Stimulated activated CD8-positive, alpha-beta memory T cell treated with anti-CD3 and anti-CD28 coated beads, Interleukin-15, amount 100 ng/mL, for 48 hours (primary cell): ENCODE measurements at regions not wholly inside any gene's neighbourhood (a gene's known extent, or its start where the extent isn't known, plus 50 kb on each side); places are given as distances from the start of the nearest gene placed in this dataset.

Source experiments
- DNase-seq, 2 donors: peaks; one replicate each; pipeline ENCODE4 v3.0.0-alpha.2; 2020; ENCODE audit warnings: low read depth in 2 of 2

DNA sequence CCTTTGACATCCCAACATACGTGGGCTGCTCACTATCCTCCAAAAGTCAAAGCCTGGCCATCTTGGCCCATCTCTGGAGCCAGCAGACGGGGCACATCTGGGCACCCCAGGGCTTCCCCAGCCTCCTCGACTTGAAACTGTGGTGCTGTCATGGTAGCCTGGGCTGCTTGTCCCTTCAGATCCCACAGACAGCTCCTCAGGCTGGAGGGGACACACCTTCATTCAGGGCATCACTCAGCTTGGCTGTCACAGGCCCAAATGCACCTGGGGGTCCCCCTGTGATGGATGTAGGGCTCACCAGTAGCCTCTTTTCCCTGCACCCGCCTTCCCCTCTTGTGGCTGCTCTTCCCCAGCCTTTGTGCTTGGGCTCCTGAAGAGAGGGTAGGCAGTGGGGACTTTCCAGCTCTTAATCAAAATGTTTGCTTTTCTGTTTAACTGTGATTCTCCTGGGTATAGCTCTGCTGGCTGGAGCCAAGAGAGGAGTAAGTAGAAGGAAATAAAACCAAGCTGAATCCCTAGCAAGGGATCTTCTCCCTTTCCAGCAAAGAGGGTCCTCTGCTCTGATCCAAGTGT lies 92.3 kb downstream of the GYPC start:
- no peak for DNase-seq

DNA sequence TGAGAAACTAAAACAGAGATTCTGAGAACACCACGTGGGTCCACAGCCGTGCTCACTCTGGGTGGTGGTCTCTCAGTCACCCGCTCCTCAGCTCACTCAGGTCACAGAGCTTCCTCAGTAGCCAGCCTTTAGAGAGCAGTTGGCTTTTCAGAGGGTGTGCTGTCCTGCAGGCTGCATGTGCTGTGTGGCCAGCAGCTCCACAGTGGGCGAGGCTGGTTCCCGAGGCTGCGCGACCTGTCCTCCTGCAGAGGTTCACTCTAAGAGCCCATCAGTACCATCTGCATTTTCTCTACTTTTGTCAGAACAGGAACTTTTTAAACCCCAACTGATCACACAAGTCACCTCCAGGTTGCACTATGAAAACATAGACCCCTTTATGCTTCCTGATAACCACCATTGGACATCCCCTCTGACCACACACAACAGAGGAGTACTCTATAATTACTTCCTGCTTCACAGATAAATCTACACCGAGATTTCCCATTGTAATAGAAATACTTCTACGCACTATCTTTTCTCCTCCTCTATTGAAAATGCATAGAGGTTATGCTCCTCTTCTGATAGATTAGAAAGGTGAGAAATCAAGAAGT lies 93.1 kb downstream of the GYPC start:
- no peak for DNase-seq

DNA sequence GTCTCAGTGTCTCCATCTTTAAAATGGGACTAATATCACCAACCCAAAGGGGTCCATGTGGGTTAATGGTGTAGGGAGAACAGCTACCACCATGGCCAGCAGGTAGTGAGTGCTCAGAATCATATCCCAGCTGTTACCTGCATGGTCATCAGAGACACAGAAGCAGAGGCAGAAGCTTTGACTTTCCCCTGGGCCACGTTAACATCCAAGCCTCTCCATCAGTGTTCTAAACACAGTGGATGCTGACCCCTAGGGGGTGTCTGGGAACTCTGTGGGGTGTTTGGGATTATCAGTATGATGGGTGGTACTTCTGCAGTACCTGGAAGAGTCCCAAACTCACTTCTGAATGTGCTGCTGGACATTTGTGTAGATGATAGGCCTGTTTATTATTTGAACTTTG lies 93.6 kb downstream of the GYPC start:
- no peak for DNase-seq

DNA sequence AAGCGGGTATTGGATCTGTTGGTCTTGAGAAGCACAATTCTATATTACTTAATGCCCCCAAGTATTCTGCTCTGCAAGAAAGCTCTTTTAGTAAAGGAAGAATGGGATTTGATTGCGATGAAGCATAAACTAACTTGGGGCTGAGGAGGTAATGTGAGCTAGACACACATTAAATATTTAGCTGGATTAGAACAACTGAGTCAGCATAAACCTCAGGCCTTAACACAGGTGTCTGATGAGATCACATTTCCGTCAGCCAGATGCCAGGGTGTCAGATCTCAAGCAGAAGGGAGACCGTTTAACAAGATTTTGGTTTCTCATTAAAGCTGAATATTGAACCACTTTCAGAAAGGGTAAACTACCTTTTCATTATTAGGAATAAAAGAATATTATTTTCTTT lies 94.5 kb downstream of the GYPC start:
- no peak for DNase-seq

DNA sequence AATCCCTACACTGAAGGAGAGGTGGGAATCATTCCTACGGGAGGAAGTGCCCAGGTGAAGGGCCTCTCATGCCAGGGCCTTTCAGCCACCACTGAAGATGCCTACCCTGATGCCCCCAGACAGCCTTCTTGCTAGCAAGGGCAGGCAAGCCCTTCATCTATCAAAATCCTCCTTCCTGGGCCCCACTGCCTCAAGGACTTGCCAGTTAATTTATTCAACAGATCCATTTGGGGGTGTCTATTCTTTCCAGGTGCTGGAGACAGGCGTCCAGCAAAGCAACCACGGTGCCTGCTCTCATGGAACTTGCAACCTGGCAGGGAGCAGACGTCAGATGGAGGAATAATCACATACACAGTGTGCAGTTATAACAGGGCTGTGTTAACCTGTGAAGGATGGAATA lies 95.5 kb downstream of the GYPC start:
- no peak for DNase-seq

DNA sequence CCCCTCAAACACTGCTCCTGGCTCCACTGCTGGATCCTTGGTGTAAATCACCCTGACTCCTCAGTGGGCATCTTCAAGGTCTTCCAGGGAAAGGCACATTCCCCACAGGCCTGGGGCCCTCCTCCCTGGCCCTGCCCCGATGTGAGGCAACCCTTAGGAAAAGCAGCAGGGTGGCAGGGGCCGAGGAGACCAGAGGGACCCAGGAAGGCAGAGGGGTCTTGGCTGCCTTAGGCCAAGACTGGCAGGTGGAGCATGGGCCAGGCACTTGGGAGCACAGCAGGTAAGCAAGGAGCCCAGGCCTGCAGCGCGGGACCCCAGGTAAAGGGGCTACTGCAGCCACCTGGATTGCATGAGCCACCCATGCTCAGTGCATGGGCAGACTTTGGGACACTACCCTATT lies 96.9 kb downstream of the GYPC start:
- no peak for DNase-seq

DNA sequence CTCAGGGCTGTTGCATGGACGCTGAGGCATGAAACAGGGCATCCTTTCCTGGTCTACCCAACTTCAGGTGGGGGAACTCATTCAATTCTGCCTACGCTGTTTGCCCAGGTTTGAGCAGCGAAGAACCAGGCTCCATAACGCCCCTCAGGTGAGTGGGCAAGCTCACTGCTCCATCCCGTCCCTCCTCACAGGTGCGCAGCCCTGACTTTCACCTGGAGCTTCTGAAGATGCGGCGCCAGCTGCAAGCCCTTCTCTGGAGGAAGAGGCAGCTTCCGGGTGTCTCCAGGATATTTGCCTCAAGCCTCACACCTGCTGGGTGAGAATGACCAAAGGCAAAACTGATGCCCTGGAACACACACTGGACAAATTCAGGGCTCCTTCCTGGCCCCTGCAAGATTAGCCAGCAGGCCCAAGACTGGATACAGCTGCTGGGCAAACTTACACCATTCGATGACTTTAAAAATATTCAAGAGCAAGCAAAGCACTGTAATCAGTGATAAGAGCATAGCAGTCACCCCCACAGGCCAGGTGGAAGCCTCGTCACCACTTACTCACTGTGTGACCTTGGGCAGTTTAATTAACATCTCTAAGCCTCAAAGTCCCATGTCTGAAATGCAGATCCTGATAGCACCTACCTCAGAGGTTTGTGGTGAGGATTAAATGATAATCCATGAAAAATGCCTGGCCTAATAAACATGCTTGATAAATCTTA lies 97.7 kb downstream of the GYPC start:
- no peak for DNase-seq

DNA sequence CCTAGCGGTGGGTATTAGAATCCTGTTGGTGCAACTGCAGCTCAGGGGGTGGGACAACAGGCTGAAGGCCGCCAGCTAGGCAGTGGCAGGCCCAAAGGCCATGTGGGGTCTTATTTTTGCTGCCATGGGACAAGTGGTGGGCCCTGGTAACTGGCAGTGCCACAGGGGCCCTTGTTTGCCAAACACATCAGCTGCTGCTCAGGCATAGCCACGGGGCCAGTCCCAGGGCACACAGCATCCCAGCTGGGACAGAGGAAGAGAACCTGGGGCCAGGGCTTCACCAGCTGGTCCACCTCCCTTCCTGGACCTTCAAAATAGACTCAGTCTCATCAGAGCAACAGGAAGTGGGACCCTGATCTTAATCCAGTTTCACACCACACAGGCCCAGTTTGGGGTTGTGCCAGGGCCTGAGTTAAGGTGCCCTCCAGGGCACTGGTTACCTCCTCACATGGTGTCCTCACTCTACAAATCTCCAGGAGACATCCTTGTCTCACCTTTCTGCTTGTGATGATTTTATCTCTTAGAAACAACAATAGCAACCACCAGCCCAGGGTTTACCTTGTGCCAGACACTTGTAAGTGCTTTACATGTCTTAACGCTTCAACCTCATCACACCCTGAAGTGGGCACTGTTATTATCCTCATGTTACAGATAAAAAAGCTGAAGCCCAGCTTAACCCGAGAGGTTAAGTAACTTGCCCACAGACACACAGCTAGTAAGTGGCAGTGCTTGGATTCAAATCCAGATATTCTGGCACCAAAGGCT lies 98.5 kb downstream of the GYPC start:
- DNase-seq = no peak

DNA sequence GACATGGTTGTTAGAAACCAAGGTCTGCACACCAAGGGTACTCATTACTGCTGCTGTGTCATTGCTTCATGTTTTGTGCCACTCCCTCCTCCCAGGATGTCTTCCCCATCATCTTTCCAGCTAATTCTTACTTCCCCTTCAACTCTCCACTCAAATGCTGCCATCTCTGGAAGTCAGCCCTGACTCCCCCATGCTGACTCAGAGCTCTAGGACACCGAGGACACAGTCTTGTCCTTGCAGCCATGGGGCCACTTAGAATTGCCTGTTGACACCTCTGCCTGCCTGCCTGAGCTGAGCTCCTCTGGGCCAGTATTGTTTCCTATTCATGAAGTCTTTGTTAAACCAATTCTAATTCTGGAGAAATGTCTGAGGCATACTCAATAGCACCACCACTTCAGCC lies 100.2 kb downstream of the GYPC start:
- DNase-seq = no peak

DNA sequence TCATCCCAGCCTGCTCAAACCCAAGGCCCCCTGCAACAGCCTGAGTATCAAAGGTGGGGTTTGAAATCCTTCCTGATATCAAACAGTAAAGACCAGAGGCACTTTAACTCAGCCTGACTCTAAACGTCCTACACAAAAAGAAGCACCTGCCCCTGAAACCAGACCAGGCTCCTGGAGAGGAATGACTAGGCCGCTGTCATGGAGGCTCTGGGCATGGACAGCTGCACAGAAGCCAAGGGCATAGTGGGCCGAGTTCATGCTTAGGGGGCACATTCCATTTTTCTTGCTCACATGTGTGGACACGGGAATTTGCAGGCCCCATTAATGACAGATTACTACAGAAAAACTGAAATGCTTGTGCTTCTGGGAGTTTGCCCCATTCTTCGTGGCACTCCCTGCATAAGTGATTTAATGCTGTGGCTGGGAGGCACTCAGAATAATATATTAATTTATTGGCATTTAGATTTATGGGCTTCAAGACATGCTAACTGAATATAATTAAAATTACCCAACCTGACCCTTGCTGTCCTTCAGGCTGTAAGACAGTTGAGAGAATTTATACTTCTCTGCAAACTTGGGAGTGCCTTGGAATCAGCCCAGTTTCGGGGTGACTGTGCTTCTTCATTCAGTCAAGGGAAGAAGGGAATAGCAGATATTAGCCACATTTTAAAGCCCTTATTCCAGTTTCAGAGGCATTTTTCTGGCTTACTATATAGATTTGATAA lies 105.5 kb downstream of the GYPC start:
- DNase-seq = no peak

DNA sequence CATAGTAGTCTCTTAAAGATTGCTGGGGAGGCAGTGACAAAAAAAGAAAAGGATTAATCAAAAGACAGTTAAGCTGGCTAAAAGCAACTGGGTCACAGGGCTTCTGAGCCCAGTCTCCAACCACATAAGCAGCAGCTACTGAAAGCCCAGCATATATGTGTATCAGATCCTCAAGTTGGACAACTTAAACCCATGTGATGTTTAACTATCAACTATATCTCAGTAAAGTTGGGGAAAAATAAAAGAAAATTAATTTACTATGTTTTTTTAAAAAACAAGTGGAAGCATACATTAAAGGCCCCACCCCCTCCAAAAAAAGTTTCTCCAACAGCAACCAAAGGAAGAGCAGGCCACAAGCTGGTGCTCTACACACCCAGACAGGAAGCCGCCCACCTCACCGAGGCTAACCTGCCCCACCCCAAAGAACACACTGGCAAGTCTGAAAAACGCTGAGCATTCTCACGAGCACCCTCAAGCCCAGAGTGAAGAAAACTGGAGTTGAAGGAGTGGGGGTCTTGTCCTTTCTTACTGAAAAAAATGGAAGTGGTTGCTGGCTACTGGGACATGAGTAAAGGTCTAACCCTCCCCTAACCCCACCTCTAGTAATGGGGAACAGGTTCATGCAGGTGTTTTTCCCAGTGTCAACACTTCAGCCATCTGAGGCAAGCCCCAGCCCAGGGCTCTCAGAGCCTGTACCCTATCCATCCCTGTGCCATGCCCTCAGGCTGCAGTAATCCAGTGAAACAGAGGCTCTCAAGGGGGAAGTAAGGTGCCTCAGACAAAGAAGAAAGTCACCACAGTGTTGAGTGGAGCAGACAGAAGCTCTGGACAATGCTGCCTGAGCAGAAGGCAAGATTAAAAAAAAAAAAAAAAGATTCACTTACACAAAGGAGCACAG lies 106.3 kb downstream of the GYPC start:
- DNase-seq = peak; percentile 15 to 36

DNA sequence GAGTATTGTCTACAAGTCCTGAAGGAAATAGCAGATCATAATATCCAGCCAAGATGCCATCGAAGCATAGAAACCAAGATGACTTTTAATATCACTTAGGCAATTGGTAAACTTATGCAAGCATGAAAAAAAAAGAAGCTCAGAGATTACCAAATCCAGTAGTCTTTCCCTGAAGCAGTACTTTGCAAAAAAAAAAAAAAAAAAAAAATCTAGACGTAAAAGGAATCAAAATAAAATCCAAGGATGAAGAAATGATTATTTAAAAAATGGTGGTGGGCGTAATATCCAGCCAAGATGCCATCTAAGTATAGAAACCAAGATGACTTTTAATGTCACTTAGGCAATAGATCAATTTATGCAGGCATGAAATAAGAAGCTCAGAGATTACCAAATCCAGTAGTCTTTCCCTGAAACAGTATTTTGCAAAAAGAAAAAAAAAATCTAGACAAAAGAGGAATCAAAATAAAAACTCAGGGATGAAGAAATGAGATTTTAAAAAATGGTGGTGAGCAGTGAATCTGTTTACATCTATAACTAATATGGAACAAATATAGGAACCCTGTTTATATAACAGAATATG lies 108.8 kb downstream of the GYPC start:
- DNase-seq = no peak

DNA sequence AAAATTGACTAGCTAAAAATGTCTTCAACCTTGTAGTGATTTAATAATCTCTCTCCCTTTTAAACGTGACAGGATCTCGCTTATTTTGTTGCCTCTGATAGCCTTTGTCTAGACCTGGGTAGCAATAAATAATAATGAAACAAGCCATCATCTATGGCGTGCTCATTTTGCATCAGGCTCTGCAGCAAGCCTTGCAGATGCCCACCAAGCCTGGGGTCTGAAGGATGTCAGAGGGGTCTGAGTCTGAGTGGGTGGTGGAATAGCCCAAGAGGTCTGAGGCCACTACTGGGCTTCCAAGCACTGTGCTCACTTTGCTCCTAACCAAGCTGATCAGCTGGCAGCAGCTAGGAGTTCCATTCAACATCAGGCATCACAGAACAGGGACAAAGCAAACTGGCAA lies 109.4 kb downstream of the GYPC start:
- no peak for DNase-seq

DNA sequence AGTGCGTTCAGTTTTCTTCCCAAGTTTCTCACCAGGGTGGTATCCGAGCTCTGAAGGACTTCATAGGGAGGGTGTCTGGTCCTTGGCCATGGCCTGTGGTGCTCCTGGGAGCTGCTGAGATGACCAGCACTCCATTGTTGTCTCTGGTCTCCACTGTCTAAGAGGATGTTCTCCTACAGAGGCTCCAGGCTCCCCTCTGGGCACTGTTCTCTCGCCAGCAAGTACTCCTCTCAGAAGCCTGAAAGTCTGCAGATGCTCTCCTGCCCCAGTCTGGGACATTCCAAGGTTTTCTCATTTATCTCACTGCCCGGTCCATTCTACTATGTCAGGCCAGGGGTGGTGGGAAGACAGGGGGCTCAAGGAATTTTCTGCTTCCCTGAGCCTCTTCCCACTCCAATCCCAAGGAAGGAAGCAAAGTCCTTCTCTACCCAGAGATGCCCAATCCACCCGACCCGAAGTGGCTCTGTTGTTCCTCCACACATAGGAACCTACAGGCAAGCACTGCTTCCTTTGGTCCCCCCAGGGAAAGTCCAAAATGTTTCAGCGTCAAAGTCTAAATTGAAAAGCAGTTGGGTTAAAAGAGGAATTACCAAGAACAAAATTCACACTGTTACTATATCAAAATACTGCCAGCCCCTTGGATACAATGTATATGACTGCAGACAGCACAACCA lies 110.5 kb downstream of the GYPC start:
- DNase-seq = no peak

DNA sequence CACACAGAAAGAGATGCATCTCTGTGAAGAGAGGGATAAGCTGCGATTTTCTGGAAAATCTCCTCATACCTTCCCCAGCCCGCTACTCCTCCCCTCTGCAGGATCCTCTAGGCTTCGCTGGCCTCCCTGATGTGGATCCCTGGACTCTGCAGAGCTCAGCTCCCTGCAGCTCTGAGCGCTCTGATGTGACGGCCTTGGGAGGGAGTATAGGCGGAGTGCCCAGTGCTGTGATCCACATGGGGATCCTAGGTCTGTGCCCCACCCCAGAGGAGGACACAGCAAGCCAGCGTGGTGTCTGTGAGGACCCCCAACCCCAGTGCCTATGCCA lies 111.0 kb downstream of the GYPC start:
- DNase-seq = no peak

DNA sequence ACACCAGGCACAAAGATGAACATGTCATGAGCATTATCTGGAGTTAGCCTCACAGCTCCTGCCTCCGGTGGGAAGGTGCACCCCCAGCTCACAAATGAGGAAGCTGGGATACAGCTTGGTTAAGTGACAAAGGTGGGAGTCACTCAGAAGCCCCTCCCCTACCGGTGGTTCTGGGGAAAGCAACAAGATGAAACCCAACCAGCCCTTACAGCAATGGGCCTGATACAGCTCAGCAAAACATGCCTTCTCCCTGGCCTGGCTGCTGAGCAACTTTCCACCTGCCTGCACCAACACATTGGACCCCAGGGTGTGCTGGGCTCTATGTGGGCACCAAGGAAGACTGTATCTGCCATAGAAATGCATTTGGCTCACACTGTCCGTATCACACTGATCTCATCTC lies 113.2 kb downstream of the GYPC start:
- no peak for DNase-seq

DNA sequence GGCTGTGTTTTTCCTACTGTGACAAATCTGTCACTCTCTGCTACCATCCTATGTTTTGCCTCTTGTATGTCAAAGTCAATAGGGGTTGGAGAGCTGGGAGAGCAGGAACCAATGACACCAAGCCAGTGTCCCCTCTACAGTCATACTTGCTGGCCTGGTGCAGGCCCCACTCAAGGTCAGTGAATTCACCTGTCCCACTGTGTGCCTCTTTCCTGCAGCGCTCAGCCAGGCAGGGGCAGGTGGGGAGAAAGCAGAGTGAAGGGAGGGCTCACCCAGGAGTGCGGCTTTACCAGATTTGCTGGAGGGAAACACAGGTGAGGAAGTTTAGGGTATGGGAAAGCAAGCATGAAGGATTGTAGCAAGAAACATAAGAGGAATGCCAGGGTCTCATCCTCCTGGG lies 114.5 kb downstream of the GYPC start:
- no peak for DNase-seq

DNA sequence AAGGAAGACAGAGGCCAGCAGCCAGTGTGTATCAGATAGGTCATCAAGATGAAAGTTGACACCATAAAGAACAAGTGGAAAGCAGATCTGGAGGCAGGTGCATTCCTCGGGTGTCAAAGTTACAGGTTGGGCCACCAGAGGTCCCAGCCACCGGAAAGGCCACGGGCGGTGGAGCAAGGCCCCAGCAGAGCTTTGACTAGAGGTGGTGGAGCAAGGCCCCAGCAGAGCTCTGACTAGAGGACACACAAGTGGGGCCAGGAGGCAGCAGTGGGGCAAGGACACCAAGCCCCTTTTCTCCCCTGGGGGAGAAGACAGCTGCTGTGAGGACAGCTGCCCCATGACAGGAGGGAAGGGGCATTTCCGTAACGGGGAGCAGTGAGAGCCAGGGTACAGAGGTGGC lies 115.1 kb downstream of the GYPC start:
- DNase-seq = no peak

DNA sequence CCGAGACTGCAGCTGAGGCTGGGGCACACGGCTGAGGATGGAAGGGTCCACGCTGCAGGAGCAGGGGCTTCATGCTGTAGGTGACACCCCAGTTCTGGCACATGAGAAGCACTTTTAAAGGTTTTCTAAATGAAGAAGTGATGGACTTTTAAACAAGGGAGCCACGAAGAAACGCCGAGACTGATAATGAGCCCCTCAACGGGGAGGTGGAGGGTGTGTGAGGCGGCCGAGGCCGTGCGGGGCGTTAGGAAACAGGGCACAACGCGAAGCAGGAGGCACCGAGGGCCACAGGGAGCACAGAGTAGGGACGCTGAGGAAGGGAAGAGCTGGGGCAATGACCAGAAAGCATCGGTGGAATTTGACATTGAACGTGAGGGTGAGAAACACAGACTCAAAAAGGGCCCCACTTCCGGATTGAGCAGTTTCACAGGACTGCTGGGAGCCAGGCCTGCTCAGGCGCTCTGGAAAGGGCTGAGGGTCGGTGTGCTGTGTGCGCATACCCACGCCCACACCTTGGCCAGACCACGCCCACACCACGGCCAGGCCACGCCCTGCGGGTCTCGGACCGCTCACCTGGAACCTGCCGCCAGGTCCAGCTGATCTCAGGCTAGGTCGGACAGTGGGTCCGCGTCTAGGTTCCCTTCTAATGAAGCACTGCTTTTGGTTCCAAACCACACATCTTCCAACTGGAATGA lies 115.7 kb downstream of the GYPC start:
- DNase-seq = no peak

DNA sequence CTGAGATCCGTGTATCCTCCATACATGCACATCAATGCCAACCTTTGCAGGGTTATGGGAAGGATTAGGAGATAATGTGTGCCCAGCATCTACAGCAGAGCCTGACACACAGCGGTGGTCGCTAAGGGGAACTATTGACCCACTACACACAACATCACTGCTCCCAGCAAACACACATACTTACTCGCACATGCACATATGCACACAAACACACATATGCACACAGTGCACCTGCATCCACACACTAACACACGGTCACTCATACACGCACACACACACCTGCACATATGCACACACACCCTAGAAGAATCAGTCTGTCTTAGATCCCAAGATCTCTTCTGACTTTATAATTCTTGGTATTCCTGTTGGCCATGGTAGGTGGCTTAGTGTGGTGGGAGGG lies 118.3 kb downstream of the GYPC start:
- DNase-seq = no peak
